Activated CD4-positive, alpha-beta T cell treated with anti-CD3 and anti-CD28 coated beads, Interleukin-2, amount 10 ng/mL, durations not matched to agents 24 days and 14 days (primary cell): ENCODE measurements at regions not wholly inside any gene's neighbourhood (a gene's known extent, or its start where the extent isn't known, plus 50 kb on each side); places are given as distances from the start of the nearest gene placed in this dataset.

Source experiments
- DNase-seq: peaks from one replicate; pipeline ENCODE4 v3.0.0; 2022
- H3K27ac Mint-ChIP-seq: one replicate; pipeline ENCODE4 v1.8.0; 2022; ENCODE audit warnings: mild to moderate bottlenecking, mixed read lengths
- H3K27me3 Mint-ChIP-seq: one replicate; pipeline ENCODE4 v1.8.0; 2022; ENCODE audit warnings: mixed read lengths
- H3K36me3 Mint-ChIP-seq: one replicate; pipeline ENCODE4 v1.8.0; 2022; ENCODE audit warnings: low read depth, mild to moderate bottlenecking, mixed read lengths
- H3K4me1 Mint-ChIP-seq: one replicate; pipeline ENCODE4 v1.8.0; 2021; ENCODE audit warnings: mixed read lengths
- H3K4me3 Mint-ChIP-seq: one replicate; pipeline ENCODE4 v1.8.0; 2022; ENCODE audit warnings: mild to moderate bottlenecking, moderate library complexity, mixed read lengths
- H3K9me3 Mint-ChIP-seq: one replicate; pipeline ENCODE4 v1.8.0; 2021; ENCODE audit warnings: mixed read lengths
- intact Hi-C: fragments of 100-400 bp; cut with micrococcal nuclease; formaldehyde crosslinking; loops from one replicate; pipeline ENCODE4 v1.15.1; 2023

GRCh38 chr11:115695677-115696364 is 191.6 kb upstream of the CADM1 start:
- Mint-ChIP-seq H3K27ac (no peak overlapping the region), H3K4me3 (no peak overlapping the region), H3K9me3 (no peaks in the 10 kb centered on the region), H3K36me3 (no peaks in the 10 kb centered on the region), H3K27me3 (no peaks in the 10 kb centered on the region), H3K4me1 (no peaks in the 10 kb centered on the region)
- no peak for DNase-seq
- intact Hi-C loops = no loop called here

- no peak for DNase-seq
- Mint-ChIP-seq H3K4me3 (no peak overlapping the region), H3K27ac (no peak overlapping the region), H3K4me1 (no peaks in the 10 kb centered on the region), H3K27me3 (no peaks in the 10 kb centered on the region), H3K9me3 (no peaks in the 10 kb centered on the region), H3K36me3 (no peaks in the 10 kb centered on the region)
- intact Hi-C loops = no loop called here
Observed at GRCh38 chr11:115693002-115693401, 188.8 kb upstream of the CADM1 start.

GRCh38 chr11:115691030-115691429 is 186.8 kb upstream of the CADM1 start:
- H3K4me3 Mint-ChIP-seq = no peak overlapping the region
- H3K36me3 Mint-ChIP-seq = no peaks in the 10 kb centered on the region
- no peaks in the 10 kb centered on the region for H3K4me1 Mint-ChIP-seq
- intact Hi-C loops = no loop called here
- H3K27ac Mint-ChIP-seq = no peak overlapping the region
- no peaks in the 10 kb centered on the region for H3K9me3 Mint-ChIP-seq
- DNase-seq = no peak
- no peaks in the 10 kb centered on the region for H3K27me3 Mint-ChIP-seq

GRCh38 chr11:115687934-115688333 is 183.7 kb upstream of the CADM1 start:
- no peak overlapping the region for H3K27ac Mint-ChIP-seq
- H3K27me3 Mint-ChIP-seq = no peaks in the 10 kb centered on the region
- intact Hi-C loops = no loop called here
- no peak overlapping the region for H3K4me3 Mint-ChIP-seq
- H3K4me1 Mint-ChIP-seq = no peaks in the 10 kb centered on the region
- no peaks in the 10 kb centered on the region for H3K9me3 Mint-ChIP-seq
- H3K36me3 Mint-ChIP-seq = no peaks in the 10 kb centered on the region
- DNase-seq = no peak

- no peak for DNase-seq
- peaks cover 3% of the 10 kb centered on the region for H3K9me3 Mint-ChIP-seq
- H3K4me1 Mint-ChIP-seq = no peaks in the 10 kb centered on the region
- no peak overlapping the region for H3K27ac Mint-ChIP-seq
- no peaks in the 10 kb centered on the region for H3K36me3 Mint-ChIP-seq
- H3K27me3 Mint-ChIP-seq = no peaks in the 10 kb centered on the region
- intact Hi-C loops = no loop called here
- H3K4me3 Mint-ChIP-seq = no peak overlapping the region
Observed at GRCh38 chr11:115684699-115685098, 180.5 kb upstream of the CADM1 start.

GRCh38 chr11:115684135-115684534 is 179.9 kb upstream of the CADM1 start:
- Mint-ChIP-seq H3K9me3 (peaks cover 3% of the 10 kb centered on the region), H3K36me3 (no peaks in the 10 kb centered on the region), H3K4me1 (no peaks in the 10 kb centered on the region), H3K27me3 (no peaks in the 10 kb centered on the region), H3K27ac (no peak overlapping the region), H3K4me3 (no peak overlapping the region)
- DNase-seq = no peak
- intact Hi-C loops = no loop called here

- Mint-ChIP-seq H3K27me3 (no peaks in the 10 kb centered on the region), H3K27ac (no peak overlapping the region), H3K4me3 (no peak overlapping the region), H3K4me1 (no peaks in the 10 kb centered on the region), H3K36me3 (no peaks in the 10 kb centered on the region), H3K9me3 (peaks cover 3% of the 10 kb centered on the region)
- intact Hi-C loops = no loop called here
- DNase-seq = no peak
Observed at GRCh38 chr11:115682888-115683287, 178.7 kb upstream of the CADM1 start.

- Mint-ChIP-seq H3K4me1 (no peaks in the 10 kb centered on the region), H3K27me3 (no peaks in the 10 kb centered on the region), H3K27ac (no peak overlapping the region), H3K9me3 (peaks cover 3% of the 10 kb centered on the region), H3K4me3 (no peak overlapping the region), H3K36me3 (no peaks in the 10 kb centered on the region)
- no peak for DNase-seq
- intact Hi-C loops = no loop called here
Observed at GRCh38 chr11:115682101-115682500, 177.9 kb upstream of the CADM1 start.

- H3K4me3 Mint-ChIP-seq = no peak overlapping the region
- DNase-seq = no peak
- no peak overlapping the region for H3K27ac Mint-ChIP-seq
- peaks cover 3% of the 10 kb centered on the region for H3K9me3 Mint-ChIP-seq
- no peaks in the 10 kb centered on the region for H3K4me1 Mint-ChIP-seq
- H3K27me3 Mint-ChIP-seq = no peaks in the 10 kb centered on the region
- intact Hi-C loops = no loop called here
- H3K36me3 Mint-ChIP-seq = no peaks in the 10 kb centered on the region
Observed at GRCh38 chr11:115679945-115680344, 175.7 kb upstream of the CADM1 start.

- Mint-ChIP-seq H3K4me1 (no peaks in the 10 kb centered on the region), H3K9me3 (peaks cover 3% of the 10 kb centered on the region)
- intact Hi-C loops = no loop called here
Observed at GRCh38 chr11:115678942-115679341, 174.7 kb upstream of the CADM1 start.

GRCh38 chr11:115677190-115677589 is 173.0 kb upstream of the CADM1 start:
- no peak overlapping the region for H3K4me3 Mint-ChIP-seq
- no peaks in the 10 kb centered on the region for H3K36me3 Mint-ChIP-seq
- H3K27me3 Mint-ChIP-seq = no peaks in the 10 kb centered on the region
- intact Hi-C loops = no loop called here
- no peaks in the 10 kb centered on the region for H3K4me1 Mint-ChIP-seq
- no peaks in the 10 kb centered on the region for H3K9me3 Mint-ChIP-seq
- no peak overlapping the region for H3K27ac Mint-ChIP-seq
- DNase-seq = no peak

More at GRCh38 chr11:115678942-115679341, 174.7 kb upstream of the CADM1 start:
- Mint-ChIP-seq H3K36me3 (no peaks in the 10 kb centered on the region), H3K27ac (no peak overlapping the region), H3K4me3 (no peak overlapping the region), H3K27me3 (no peaks in the 10 kb centered on the region)
- DNase-seq = no peak

- H3K36me3 Mint-ChIP-seq = no peaks in the 10 kb centered on the region
- H3K9me3 Mint-ChIP-seq = no peaks in the 10 kb centered on the region
- no peaks in the 10 kb centered on the region for H3K27me3 Mint-ChIP-seq
- intact Hi-C loops = no loop called here
- no peak overlapping the region for H3K4me3 Mint-ChIP-seq
- H3K27ac Mint-ChIP-seq = no peak overlapping the region
- H3K4me1 Mint-ChIP-seq = no peaks in the 10 kb centered on the region
- no peak for DNase-seq
Observed at GRCh38 chr11:115676768-115677167, 172.6 kb upstream of the CADM1 start.

- H3K4me3 Mint-ChIP-seq = no peak overlapping the region
- H3K4me1 Mint-ChIP-seq = no peaks in the 10 kb centered on the region
- no peak overlapping the region for H3K27ac Mint-ChIP-seq
- intact Hi-C loops = no loop called here
- H3K36me3 Mint-ChIP-seq = no peaks in the 10 kb centered on the region
- DNase-seq = no peak
- no peaks in the 10 kb centered on the region for H3K9me3 Mint-ChIP-seq
- no peaks in the 10 kb centered on the region for H3K27me3 Mint-ChIP-seq
Observed at GRCh38 chr11:115676206-115676605, 172.0 kb upstream of the CADM1 start.

- no peak overlapping the region for H3K4me3 Mint-ChIP-seq
- no peaks in the 10 kb centered on the region for H3K27me3 Mint-ChIP-seq
- no peak overlapping the region for H3K27ac Mint-ChIP-seq
- H3K4me1 Mint-ChIP-seq = no peaks in the 10 kb centered on the region
- H3K9me3 Mint-ChIP-seq = no peaks in the 10 kb centered on the region
- H3K36me3 Mint-ChIP-seq = no peaks in the 10 kb centered on the region
- DNase-seq = no peak
- intact Hi-C loops = no loop called here
Observed at GRCh38 chr11:115674937-115675544, 170.8 kb upstream of the CADM1 start.
